ENCODE measurements at regions not wholly inside any gene's neighbourhood (a gene's known extent, or its start where the extent isn't known, plus 50 kb on each side); places are given as distances from the start of the nearest gene placed in this dataset.

DNA sequence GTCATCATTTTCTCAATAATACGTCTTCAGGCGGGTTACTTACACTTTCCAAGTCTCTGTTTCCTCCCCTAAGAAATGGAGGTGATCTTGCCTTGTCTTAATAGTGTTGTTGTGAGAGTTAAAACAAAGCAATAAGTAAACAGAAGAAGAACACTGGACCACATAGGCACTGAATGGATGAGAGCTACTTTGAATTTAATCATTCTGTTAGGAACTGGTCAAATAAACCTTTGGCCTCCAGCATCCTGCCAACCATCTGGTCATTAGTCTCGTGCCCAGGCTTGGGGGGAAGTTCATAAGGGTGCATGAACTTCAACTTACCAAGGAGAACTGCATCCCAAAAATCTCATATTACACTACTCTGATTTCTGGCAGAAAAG is 109.4 kb upstream of the C7orf33 start:
- TF ChIP-seq, protein P1, sequence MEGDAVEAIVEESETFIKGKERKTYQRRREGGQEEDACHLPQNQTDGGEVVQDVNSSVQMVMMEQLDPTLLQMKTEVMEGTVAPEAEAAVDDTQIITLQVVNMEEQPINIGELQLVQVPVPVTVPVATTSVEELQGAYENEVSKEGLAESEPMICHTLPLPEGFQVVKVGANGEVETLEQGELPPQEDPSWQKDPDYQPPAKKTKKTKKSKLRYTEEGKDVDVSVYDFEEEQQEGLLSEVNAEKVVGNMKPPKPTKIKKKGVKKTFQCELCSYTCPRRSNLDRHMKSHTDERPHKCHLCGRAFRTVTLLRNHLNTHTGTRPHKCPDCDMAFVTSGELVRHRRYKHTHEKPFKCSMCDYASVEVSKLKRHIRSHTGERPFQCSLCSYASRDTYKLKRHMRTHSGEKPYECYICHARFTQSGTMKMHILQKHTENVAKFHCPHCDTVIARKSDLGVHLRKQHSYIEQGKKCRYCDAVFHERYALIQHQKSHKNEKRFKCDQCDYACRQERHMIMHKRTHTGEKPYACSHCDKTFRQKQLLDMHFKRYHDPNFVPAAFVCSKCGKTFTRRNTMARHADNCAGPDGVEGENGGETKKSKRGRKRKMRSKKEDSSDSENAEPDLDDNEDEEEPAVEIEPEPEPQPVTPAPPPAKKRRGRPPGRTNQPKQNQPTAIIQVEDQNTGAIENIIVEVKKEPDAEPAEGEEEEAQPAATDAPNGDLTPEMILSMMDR (IDR thresholded peaks at IDR 0.05) = no peak
- TF ChIP-seq POLR2A (IDR thresholded peaks at IDR 0.05) = no peak

Data from adrenal gland (tissue), 5 donors.